NCI-H510A (cell line): ENCODE measurements at regions not wholly inside any gene's neighbourhood (a gene's known extent, or its start where the extent isn't known, plus 50 kb on each side); places are given as distances from the start of the nearest gene placed in this dataset.
"Not testable (repeated sequence)": the region's sequence is repeated elsewhere in the genome, so short reads cannot be mapped to it uniquely, and the experiment has no call there.

ENCODE experiments used
- DNase-seq: peaks from one replicate; lab custom pipeline; 2025; lab: John Stamatoyannopoulos, UW

DNA sequence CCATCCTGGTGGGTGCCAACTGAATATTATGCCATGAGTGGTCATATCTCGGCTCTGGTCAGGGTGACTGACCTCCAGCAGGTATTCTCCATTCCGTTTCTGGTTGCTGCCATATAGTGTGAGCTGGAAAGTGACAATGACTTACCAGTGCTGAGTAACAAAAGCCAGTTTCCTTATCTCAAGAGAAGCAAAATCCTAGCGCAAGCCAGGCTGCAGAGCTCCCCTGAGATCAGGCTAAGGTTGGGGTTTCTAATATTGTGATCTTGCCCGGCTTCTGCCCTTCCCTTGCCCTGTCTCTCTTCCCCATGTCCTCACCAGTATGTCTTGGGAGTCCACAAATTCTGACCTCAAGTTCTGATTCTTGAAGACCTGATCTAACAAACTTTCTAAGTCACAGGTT, 271.3 kb upstream of the SPTLC3 start:
- DNase-seq, result no peak

- DNase-seq, result no peak
Measured at GRCh38 chr20:12737900-12738299, 270.9 kb upstream of the SPTLC3 start.

DNA sequence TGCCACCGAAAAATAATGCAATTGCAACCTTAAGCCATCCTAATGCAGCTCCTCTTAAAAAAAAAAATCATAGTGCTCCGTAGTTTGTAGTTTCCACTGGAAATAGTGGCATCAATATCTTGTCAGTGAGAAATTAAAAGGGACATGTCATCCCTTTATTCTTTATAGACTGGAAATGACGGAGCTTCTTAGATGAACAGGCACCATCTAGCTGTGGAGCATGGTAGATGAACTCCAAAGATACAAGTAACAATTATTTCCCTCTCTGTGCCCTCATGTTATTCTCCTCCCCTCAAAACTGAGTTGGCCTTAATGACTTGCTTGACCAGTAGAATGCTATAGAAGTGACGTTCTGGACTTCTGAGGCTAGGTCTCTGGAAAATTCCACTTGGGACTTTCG, 268.1 kb upstream of the SPTLC3 start:
- no peak for DNase-seq

GRCh38 chr20:12744037-12744436, 264.7 kb upstream of the SPTLC3 start:
- DNase-seq, result no peak

GRCh38 chr20:12748359-12748994, 260.3 kb upstream of the SPTLC3 start:
- DNase-seq, result no peak

DNA sequence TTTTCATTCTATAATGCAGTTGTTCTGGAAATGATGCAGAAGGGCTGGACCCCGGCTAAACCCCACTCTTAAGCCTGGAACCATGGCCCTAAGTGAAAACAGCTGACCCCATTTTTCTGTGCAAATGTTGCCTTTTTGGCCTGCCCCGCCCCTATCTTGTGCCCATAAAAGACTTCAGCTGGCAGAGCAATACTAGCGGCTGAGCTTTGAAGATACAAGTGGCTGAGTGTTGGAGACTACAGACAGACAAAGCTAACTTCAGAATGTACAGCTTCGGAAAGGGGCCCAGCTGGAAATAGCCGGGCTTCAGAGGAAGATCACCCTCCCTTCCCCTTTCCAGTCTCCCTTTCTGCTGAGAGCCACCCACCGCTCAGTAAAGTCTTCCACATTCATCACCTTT, 258.6 kb upstream of the SPTLC3 start:
- DNase-seq, result no peak

GRCh38 chr20:12752900-12753693, 255.7 kb upstream of the SPTLC3 start:
- not testable (repeated sequence) for DNase-seq

DNA sequence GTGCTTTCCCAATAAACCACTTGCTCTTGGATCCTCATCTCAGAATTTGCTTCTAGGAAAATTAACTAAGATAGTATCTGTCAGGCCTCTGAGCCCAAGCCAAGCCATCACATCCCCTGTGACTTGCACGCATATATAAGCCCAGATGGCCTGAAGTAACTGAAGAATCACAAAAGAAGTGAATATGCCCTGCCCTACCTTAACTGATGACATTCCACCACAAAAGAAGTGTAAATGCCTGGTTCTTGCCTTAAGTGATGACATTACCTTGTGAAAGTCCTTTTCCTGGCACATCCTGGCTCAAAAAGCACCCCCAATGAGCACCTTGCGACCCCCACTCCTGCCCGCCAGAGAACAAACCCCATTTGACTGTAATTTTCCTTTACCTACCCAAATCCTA, 255.0 kb upstream of the SPTLC3 start:
- DNase-seq, result not testable (repeated sequence)

GRCh38 chr20:12759493-12759892, 249.3 kb upstream of the SPTLC3 start:
- not testable (repeated sequence) for DNase-seq

GRCh38 chr20:12762725-12763124, 246.0 kb upstream of the SPTLC3 start:
- peak; percentile 11 for DNase-seq

GRCh38 chr20:12763406-12763805, 245.4 kb upstream of the SPTLC3 start:
- no peak for DNase-seq

DNA sequence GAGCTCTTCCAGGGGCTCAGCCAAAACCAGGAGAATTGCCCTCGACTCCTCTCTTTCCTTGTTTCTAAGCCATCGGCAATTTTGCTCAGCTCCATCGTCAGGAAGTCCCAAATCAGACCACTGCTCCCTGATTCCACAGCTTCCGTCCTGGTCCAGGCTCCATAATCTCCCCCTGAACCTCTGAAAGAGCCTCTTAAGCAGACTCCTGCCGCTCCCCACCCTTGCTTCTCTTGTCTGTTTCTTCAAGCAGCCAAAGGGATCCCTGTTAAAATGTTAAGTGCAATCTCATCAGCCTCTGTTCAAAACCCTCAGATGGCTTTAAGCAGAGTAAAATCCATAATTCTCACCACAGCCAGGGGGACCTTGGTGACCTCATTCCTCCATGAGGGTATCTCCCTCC, 244.7 kb upstream of the SPTLC3 start:
- DNase-seq, result no peak

DNA sequence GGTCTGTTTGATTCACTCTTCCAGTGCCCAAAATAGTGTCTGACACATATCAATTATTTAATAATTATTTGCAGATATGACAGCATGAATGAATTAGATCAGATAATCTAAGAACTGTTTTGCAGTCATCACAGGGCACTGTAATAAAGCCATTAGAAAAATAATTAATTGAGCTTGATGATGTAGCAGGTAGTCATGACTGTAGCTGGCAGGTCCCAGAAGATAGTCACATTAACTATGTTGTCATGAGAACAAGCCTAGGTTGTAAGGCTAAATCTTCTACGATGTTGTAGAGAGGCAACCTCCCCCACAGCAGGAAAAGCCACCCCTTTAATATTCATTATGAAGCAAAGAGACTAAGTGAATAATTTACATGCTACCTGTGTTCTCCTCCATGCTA, 243.9 kb upstream of the SPTLC3 start:
- no peak for DNase-seq

GRCh38 chr20:12773936-12774335, 234.8 kb upstream of the SPTLC3 start:
- no peak for DNase-seq

DNA sequence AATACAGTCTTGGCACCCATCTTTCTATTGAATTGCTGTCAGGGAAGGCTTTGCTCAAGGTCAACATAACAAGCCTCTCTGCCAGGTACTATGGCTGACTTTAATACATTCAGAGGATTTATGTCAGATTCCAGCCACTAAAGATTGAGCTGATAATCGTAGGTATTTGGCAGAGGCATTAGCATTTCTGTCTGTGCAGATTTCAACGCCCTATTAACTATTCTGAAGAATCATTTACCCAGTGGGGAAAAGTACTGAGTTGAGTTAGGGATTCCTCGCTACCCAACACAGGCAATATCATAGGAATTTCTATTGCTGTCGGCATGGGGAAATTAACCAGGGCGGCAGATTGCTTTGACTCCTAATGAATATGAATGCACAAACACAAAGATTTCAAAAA, 233.7 kb upstream of the SPTLC3 start:
- no peak for DNase-seq

DNA sequence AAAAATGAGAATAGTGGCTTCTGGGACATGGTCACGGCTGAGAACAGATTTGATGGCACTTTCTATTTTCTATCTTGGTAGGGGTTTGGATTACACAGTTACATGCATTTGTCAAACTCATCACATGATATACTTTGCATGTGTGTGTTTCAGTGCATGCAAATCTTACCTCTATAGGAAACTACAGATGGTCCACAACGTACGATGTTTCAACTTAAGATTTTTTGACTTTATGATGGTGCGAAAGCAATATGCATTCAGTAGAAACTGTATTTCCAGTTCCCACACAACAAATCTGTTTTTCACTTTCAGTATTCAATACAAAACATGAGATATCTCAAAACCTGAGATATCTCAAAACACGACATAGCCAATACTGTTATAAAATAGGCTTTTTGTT, 231.8 kb upstream of the SPTLC3 start:
- DNase-seq, result no peak

DNA sequence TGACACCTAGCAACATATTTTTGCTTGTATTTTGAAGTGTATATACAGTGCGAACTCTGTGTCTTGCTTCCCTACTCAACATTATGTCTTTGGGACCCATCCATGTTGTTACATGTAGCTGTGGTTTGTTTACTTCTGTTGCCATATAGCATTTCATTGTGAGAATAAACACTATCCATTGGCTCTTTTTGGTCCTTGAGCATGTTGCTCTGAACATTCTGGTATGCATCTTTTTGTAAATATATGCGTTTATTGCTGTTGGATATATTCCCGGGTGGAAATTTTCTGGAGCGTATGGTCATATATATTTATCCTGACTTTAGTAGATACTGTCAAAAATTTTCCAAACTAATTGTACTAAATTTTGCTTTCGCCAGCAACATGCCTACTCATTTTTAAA, 222.5 kb upstream of the SPTLC3 start:
- no peak for DNase-seq

GRCh38 chr20:12788632-12789299, 220.0 kb upstream of the SPTLC3 start:
- no peak for DNase-seq

DNA sequence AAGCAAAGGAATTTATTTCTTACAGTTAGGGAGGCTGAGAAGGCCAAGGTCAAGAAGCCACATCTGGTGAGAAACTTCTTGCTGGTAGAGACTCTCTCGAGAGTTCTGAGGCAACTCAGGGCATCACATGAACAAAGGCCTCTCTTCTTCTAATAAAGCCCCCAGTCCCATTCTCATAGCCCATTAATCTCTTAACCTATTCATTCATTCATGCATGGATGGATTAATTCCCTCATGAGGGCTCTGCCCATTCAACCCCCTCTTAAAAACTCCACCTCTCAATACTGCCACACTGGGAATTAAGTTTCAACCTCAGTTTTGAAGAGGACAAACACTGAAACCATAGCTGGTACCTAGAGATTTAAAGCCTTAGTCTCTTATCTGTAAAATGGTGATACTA, 217.9 kb upstream of the SPTLC3 start:
- no peak for DNase-seq

DNA sequence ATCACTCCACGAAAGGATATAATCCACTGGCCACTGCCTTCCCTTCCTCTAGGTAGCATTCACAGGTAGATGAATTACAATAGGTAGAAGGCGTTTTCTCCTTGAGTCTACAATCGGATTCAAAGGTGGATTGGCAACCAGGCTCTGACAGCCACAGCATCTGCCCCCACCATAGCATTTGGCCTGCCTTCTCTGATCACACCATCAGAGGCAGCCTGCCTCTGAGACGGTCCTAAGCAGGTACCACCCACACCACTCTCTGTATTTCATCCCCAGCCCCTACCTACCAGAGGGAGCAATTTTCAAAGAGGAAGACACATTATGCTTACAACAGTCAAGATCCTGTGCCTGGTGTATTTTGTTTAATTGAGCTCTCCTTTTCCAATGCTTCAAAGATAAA, 210.5 kb upstream of the SPTLC3 start:
- no peak for DNase-seq

DNA sequence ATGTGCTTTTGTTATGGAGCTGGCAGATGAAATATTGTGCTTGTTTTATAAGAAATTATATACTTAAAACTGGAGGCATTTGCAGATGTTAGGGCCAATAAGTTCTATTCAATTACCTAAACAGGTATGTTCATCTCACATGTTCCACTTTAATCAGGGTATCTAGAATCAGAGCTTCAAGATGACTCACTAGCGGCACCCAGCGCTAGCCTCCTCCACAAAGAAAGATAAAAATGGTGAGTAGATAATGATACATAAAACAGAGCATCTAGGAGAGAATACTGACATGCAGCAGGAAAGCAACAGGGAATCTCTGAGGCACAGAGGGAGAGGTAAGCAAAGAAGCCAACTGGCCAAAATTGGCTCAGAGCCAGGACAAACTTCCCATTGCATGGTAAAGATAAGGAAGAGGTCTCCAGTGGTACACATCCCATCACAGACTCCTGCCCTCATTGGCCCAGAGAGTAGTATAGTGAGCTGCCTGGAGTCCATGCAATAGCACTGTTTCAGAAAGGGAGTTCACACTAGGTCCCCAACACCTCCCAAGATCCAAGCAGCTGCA, 200.7 kb upstream of the SPTLC3 start:
- no peak for DNase-seq

GRCh38 chr20:12815231-12815768, 193.5 kb upstream of the SPTLC3 start:
- DNase-seq, result no peak
